ENCODE measurements at regions not wholly inside any gene's neighbourhood (a gene's known extent, or its start where the extent isn't known, plus 50 kb on each side); places are given as distances from the start of the nearest gene placed in this dataset.
A peak's percentile ranks its signal among the peaks of the same experiment; 100 is the strongest.
"Not testable (repeated sequence)": the region's sequence is repeated elsewhere in the genome, so short reads cannot be mapped to it uniquely, and the experiment has no call there.

GRCh38 chr22:23481369-23481768 is 98.7 kb downstream of the IGLL1 start:
- no peak overlapping the region for H3K4me3 ChIP-seq (ENCODE audit: low read length)
- H3K27ac ChIP-seq (ENCODE audit: low read length): no peak overlapping the region
- no peaks in the 10 kb centered on the region for H4K20me1 ChIP-seq (ENCODE audit: insufficient read depth, low read length)
- no peaks in the 10 kb centered on the region for H3F3A ChIP-seq (ENCODE audit: insufficient read depth, low read length)
- H3K9me2 ChIP-seq (replicated peaks; ENCODE audit: insufficient read depth, low read length): no peaks in the 10 kb centered on the region
- DNase-seq: no peak
- no peak for TF ChIP-seq CTCF (IDR thresholded peaks at IDR 0.05; ENCODE audit: low read length)
- no peak for TF ChIP-seq EZH2phosphoT487 (IDR thresholded peaks at IDR 0.05; ENCODE audit: low read length)
- no peak for TF ChIP-seq EZH2 (optimal IDR thresholded peaks at IDR 0.05; ENCODE audit: low read depth, low read length)
- no peak overlapping the region for H2AFZ ChIP-seq (ENCODE audit: low read length)
- H3K9ac ChIP-seq (ENCODE audit: low read length): no peak overlapping the region
- H3K9me3 ChIP-seq (replicated peaks; ENCODE audit: insufficient read depth, low read length): no peaks in the 10 kb centered on the region
- no peak overlapping the region for H3K4me2 ChIP-seq (ENCODE audit: low read depth, low read length)
- no peaks in the 10 kb centered on the region for H3K27me3 ChIP-seq (replicated peaks; ENCODE audit: insufficient read depth, low read length)
- H3K36me3 ChIP-seq (replicated peaks; ENCODE audit: insufficient read depth, low read length): no peaks in the 10 kb centered on the region
- H3K4me1 ChIP-seq (ENCODE audit: low read length): peaks cover 3% of the 10 kb centered on the region; the same call in 1 of the 2 replicates
- no peaks in the 10 kb centered on the region for H3K79me2 ChIP-seq (ENCODE audit: low read length)

GRCh38 chr22:23478175-23478574 is 101.9 kb downstream of the IGLL1 start:
- Histone ChIP-seq H3K36me3 (replicated peaks; ENCODE audit: insufficient read depth, low read length) (no peaks in the 10 kb centered on the region), H3K4me1 (ENCODE audit: low read length) (peaks cover 3% of the 10 kb centered on the region; the same call in 1 of the 2 replicates), H3K27me3 (replicated peaks; ENCODE audit: insufficient read depth, low read length) (no peaks in the 10 kb centered on the region), H3K4me3 (ENCODE audit: low read length) (no peak overlapping the region), H3K9me3 (replicated peaks; ENCODE audit: insufficient read depth, low read length) (no peaks in the 10 kb centered on the region), H3K4me2 (ENCODE audit: low read depth, low read length) (no peak overlapping the region), H3K9ac (ENCODE audit: low read length) (no peak overlapping the region), H2AFZ (ENCODE audit: low read length) (no peak overlapping the region), H3K79me2 (ENCODE audit: low read length) (no peaks in the 10 kb centered on the region), H4K20me1 (ENCODE audit: insufficient read depth, low read length) (no peaks in the 10 kb centered on the region), H3K9me2 (replicated peaks; ENCODE audit: insufficient read depth, low read length) (no peaks in the 10 kb centered on the region), H3F3A (ENCODE audit: insufficient read depth, low read length) (no peaks in the 10 kb centered on the region), H3K27ac (ENCODE audit: low read length) (no peak overlapping the region)
- TF ChIP-seq EZH2phosphoT487 (IDR thresholded peaks at IDR 0.05; ENCODE audit: low read length): no peak
- no peak for TF ChIP-seq CTCF (IDR thresholded peaks at IDR 0.05; ENCODE audit: low read length)
- TF ChIP-seq EZH2 (optimal IDR thresholded peaks at IDR 0.05; ENCODE audit: low read depth, low read length): no peak
- peak; percentile 44 for DNase-seq

- not testable (repeated sequence) for H3F3A ChIP-seq (ENCODE audit: insufficient read depth, low read length); H3K4me2 ChIP-seq (ENCODE audit: low read depth, low read length); H4K20me1 ChIP-seq (ENCODE audit: insufficient read depth, low read length); H2AFZ ChIP-seq (ENCODE audit: low read length); H3K4me3 ChIP-seq (ENCODE audit: low read length); H3K27me3 ChIP-seq (replicated peaks; ENCODE audit: insufficient read depth, low read length); H3K79me2 ChIP-seq (ENCODE audit: low read length); H3K9ac ChIP-seq (ENCODE audit: low read length); H3K9me2 ChIP-seq (replicated peaks; ENCODE audit: insufficient read depth, low read length); H3K9me3 ChIP-seq (replicated peaks; ENCODE audit: insufficient read depth, low read length); H3K27ac ChIP-seq (ENCODE audit: low read length); H3K36me3 ChIP-seq (replicated peaks; ENCODE audit: insufficient read depth, low read length); DNase-seq; H3K4me1 ChIP-seq (ENCODE audit: low read length)
These were observed 105.6 kb downstream of the IGLL1 start for GRCh38 chr22:23474531-23474930.

GRCh38 chr22:23473901-23474300 is 106.2 kb downstream of the IGLL1 start:
- no peak overlapping the region for H3K4me3 ChIP-seq (ENCODE audit: low read length)
- TF ChIP-seq EZH2 (optimal IDR thresholded peaks at IDR 0.05; ENCODE audit: low read depth, low read length) (no peak), EZH2phosphoT487 (IDR thresholded peaks at IDR 0.05; ENCODE audit: low read length) (no peak), CTCF (IDR thresholded peaks at IDR 0.05; ENCODE audit: low read length) (no peak)
- no peaks in the 10 kb centered on the region for H3K9me3 ChIP-seq (replicated peaks; ENCODE audit: insufficient read depth, low read length)
- H3K9me2 ChIP-seq (replicated peaks; ENCODE audit: insufficient read depth, low read length): no peaks in the 10 kb centered on the region
- H3K27me3 ChIP-seq (replicated peaks; ENCODE audit: insufficient read depth, low read length): no peaks in the 10 kb centered on the region
- H3K9ac ChIP-seq (ENCODE audit: low read length): no peak overlapping the region
- no peak overlapping the region for H3K4me2 ChIP-seq (ENCODE audit: low read depth, low read length)
- peaks cover 3% of the 10 kb centered on the region; the same call in 1 of the 2 replicates for H3K4me1 ChIP-seq (ENCODE audit: low read length)
- H2AFZ ChIP-seq (ENCODE audit: low read length): no peak overlapping the region
- no peaks in the 10 kb centered on the region for H3F3A ChIP-seq (ENCODE audit: insufficient read depth, low read length)
- no peak overlapping the region for H3K27ac ChIP-seq (ENCODE audit: low read length)
- no peaks in the 10 kb centered on the region for H4K20me1 ChIP-seq (ENCODE audit: insufficient read depth, low read length)
- no peak for DNase-seq
- no peaks in the 10 kb centered on the region for H3K79me2 ChIP-seq (ENCODE audit: low read length)
- H3K36me3 ChIP-seq (replicated peaks; ENCODE audit: insufficient read depth, low read length): no peaks in the 10 kb centered on the region

GRCh38 chr22:23472376-23472775 is 107.7 kb downstream of the IGLL1 start:
- H3K4me2 ChIP-seq (ENCODE audit: low read depth, low read length); H3K9ac ChIP-seq (ENCODE audit: low read length); H3K9me3 ChIP-seq (replicated peaks; ENCODE audit: insufficient read depth, low read length); H4K20me1 ChIP-seq (ENCODE audit: insufficient read depth, low read length); H3K36me3 ChIP-seq (replicated peaks; ENCODE audit: insufficient read depth, low read length); H3K79me2 ChIP-seq (ENCODE audit: low read length); H3K4me3 ChIP-seq (ENCODE audit: low read length); H3K4me1 ChIP-seq (ENCODE audit: low read length); DNase-seq; H3K9me2 ChIP-seq (replicated peaks; ENCODE audit: insufficient read depth, low read length); H3F3A ChIP-seq (ENCODE audit: insufficient read depth, low read length); H3K27ac ChIP-seq (ENCODE audit: low read length); H3K27me3 ChIP-seq (replicated peaks; ENCODE audit: insufficient read depth, low read length); H2AFZ ChIP-seq (ENCODE audit: low read length): not testable (repeated sequence)
